ENCODE measurements at regions not wholly inside any gene's neighbourhood (a gene's known extent, or its start where the extent isn't known, plus 50 kb on each side); places are given as distances from the start of the nearest gene placed in this dataset.

DNA sequence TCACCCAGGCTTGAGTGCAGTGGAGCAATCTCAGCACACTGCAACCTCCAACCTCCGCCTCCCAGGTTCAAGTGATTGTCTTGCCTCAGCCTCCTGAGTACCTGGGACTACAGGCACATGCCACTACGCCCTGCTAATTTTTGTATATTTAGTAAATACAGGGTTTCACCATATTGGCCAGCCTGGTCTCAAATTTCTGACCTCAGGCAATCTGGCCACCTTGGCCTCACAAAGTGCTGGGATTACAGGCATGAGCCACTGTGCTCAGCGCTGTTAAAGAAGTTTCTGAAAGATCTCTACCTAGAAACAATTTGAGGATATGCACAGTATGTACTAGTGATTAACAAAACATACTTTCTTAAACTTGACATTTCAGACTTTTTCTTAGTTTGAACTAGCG, 182.6 kb upstream of the ESRRG start:
- TF ChIP-seq, protein P1, sequence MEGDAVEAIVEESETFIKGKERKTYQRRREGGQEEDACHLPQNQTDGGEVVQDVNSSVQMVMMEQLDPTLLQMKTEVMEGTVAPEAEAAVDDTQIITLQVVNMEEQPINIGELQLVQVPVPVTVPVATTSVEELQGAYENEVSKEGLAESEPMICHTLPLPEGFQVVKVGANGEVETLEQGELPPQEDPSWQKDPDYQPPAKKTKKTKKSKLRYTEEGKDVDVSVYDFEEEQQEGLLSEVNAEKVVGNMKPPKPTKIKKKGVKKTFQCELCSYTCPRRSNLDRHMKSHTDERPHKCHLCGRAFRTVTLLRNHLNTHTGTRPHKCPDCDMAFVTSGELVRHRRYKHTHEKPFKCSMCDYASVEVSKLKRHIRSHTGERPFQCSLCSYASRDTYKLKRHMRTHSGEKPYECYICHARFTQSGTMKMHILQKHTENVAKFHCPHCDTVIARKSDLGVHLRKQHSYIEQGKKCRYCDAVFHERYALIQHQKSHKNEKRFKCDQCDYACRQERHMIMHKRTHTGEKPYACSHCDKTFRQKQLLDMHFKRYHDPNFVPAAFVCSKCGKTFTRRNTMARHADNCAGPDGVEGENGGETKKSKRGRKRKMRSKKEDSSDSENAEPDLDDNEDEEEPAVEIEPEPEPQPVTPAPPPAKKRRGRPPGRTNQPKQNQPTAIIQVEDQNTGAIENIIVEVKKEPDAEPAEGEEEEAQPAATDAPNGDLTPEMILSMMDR (IDR thresholded peaks at IDR 0.05; ENCODE audit: insufficient read depth, low read depth, low read length) = no peak
- TF ChIP-seq EZH2 (IDR thresholded peaks at IDR 0.05; ENCODE audit: insufficient read depth, low read length) = no peak
